ENCODE measurements at regions not wholly inside any gene's neighbourhood (a gene's known extent, or its start where the extent isn't known, plus 50 kb on each side); places are given as distances from the start of the nearest gene placed in this dataset.

GRCh38 chr2:207236156-207236935 is 70.6 kb upstream of the KLF7 start:
- DNase-seq = no peak

- DNase-seq = no peak
These were observed 73.3 kb upstream of the KLF7 start for GRCh38 chr2:207238831-207239701.

GRCh38 chr2:207239754-207240494 is 74.2 kb upstream of the KLF7 start:
- DNase-seq = no peak

GRCh38 chr2:207240649-207241048 is 74.9 kb upstream of the KLF7 start:
- DNase-seq = no peak

GRCh38 chr2:207241198-207241597 is 75.5 kb upstream of the KLF7 start:
- DNase-seq = no peak

- no peak for DNase-seq
These were observed 77.9 kb upstream of the KLF7 start for GRCh38 chr2:207243601-207244000.

GRCh38 chr2:207244971-207245925 is 79.5 kb upstream of the KLF7 start:
- no peak for DNase-seq

- DNase-seq = no peak
These were observed 83.1 kb upstream of the KLF7 start for GRCh38 chr2:207248702-207249377.

- DNase-seq = no peak
These were observed 85.3 kb upstream of the KLF7 start for GRCh38 chr2:207251022-207251421.

GRCh38 chr2:207251573-207252192 is 85.9 kb upstream of the KLF7 start:
- no peak for DNase-seq

- no peak for DNase-seq
These were observed 86.7 kb upstream of the KLF7 start for GRCh38 chr2:207252416-207252815.

- DNase-seq = peak; percentile 46 to 71
These were observed 87.4 kb upstream of the KLF7 start for GRCh38 chr2:207252979-207253645.

- no peak for DNase-seq
These were observed 88.1 kb upstream of the KLF7 start for GRCh38 chr2:207253666-207254345.

GRCh38 chr2:207254591-207255464 is 89.1 kb upstream of the KLF7 start:
- no peak for DNase-seq

GRCh38 chr2:207255565-207256470 is 90.1 kb upstream of the KLF7 start:
- no peak for DNase-seq

- DNase-seq = no peak
These were observed 90.9 kb upstream of the KLF7 start for GRCh38 chr2:207256476-207257207.

Data from SHP77 (cell line).